ENCODE measurements at regions not wholly inside any gene's neighbourhood (a gene's known extent, or its start where the extent isn't known, plus 50 kb on each side); places are given as distances from the start of the nearest gene placed in this dataset.

DNA sequence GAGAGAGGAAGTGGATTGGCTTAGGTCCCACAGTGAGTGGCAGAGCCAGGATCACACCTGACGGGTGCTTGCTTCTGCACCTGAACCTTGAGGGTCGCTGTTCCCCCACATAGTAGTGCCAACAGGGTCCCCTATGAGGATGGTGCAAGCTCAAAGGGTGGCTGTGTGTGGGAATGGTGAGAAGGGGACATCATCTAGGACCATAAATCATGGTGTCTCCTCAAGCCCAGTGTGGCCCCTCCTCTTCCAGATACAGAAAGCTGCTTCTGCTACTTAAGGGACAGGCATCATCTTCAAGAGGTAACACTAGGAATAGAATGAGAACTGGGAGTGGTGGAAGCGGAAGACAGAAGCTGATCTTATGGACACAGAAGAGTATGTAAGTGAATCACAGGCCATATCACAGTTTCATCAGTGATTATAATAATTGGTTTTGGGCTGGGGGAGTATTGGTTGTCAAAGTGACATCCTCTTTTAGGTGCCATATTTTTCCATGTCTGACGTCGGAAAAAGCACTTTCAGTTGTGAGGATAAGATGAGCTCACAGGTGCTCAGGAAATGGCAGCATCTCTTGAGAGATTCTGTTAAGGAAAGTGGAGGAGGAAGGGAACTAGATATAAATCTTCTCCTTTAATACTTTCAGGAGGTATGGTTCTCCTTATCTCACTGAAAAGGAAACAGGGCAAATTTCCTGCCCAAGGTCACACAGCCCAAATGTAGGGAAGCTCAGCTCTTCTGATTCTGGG is 83.2 kb upstream of the HNF1B start:
- no peak for ATAC-seq
- no peaks in the 10 kb centered on the region for H3K36me3 Mint-ChIP-seq
- no peak for DNase-seq (ENCODE audit: low spot score)
- ChIA-PET CTCF (interaction anchor here (0.8 to 1.2 kb wide), 3 partner anchors 12 to 521 kb away, joined by 3 to 7 read pairs (median 5); no protein-coding TSS in a partner anchor), POLR2A (interaction anchor here (0.5 kb wide), 1 partner anchor 294 kb away, joined by 4 read pairs; no protein-coding TSS in a partner anchor)
- H3K27ac Mint-ChIP-seq: no peak overlapping the region
- H3K9me3 Mint-ChIP-seq: no peaks in the 10 kb centered on the region
- H3K4me1 Mint-ChIP-seq: peaks cover 34% of the 10 kb centered on the region
- TF ChIP-seq, protein P1, sequence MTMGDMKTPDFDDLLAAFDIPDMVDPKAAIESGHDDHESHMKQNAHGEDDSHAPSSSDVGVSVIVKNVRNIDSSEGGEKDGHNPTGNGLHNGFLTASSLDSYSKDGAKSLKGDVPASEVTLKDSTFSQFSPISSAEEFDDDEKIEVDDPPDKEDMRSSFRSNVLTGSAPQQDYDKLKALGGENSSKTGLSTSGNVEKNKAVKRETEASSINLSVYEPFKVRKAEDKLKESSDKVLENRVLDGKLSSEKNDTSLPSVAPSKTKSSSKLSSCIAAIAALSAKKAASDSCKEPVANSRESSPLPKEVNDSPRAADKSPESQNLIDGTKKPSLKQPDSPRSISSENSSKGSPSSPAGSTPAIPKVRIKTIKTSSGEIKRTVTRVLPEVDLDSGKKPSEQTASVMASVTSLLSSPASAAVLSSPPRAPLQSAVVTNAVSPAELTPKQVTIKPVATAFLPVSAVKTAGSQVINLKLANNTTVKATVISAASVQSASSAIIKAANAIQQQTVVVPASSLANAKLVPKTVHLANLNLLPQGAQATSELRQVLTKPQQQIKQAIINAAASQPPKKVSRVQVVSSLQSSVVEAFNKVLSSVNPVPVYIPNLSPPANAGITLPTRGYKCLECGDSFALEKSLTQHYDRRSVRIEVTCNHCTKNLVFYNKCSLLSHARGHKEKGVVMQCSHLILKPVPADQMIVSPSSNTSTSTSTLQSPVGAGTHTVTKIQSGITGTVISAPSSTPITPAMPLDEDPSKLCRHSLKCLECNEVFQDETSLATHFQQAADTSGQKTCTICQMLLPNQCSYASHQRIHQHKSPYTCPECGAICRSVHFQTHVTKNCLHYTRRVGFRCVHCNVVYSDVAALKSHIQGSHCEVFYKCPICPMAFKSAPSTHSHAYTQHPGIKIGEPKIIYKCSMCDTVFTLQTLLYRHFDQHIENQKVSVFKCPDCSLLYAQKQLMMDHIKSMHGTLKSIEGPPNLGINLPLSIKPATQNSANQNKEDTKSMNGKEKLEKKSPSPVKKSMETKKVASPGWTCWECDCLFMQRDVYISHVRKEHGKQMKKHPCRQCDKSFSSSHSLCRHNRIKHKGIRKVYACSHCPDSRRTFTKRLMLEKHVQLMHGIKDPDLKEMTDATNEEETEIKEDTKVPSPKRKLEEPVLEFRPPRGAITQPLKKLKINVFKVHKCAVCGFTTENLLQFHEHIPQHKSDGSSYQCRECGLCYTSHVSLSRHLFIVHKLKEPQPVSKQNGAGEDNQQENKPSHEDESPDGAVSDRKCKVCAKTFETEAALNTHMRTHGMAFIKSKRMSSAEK (CRISPR knock-in tag; IDR thresholded peaks at IDR 0.05; ENCODE audit: borderline replicate concordance): no peak
- TF ChIP-seq, protein P2, sequence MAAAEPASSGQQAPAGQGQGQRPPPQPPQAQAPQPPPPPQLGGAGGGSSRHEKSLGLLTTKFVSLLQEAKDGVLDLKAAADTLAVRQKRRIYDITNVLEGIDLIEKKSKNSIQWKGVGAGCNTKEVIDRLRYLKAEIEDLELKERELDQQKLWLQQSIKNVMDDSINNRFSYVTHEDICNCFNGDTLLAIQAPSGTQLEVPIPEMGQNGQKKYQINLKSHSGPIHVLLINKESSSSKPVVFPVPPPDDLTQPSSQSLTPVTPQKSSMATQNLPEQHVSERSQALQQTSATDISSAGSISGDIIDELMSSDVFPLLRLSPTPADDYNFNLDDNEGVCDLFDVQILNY (CRISPR knock-in tag; IDR thresholded peaks at IDR 0.05): no peak
- TF ChIP-seq, protein P3, sequence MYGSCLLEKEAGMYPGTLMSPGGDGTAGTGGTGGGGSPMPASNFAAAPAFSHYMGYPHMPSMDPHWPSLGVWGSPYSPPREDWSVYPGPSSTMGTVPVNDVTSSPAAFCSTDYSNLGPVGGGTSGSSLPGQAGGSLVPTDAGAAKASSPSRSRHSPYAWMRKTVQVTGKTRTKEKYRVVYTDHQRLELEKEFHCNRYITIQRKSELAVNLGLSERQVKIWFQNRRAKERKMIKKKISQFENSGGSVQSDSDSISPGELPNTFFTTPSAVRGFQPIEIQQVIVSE (CRISPR knock-in tag; IDR thresholded peaks at IDR 0.05; ENCODE audit: borderline replicate concordance): no peak
- TF ChIP-seq, protein P4, sequence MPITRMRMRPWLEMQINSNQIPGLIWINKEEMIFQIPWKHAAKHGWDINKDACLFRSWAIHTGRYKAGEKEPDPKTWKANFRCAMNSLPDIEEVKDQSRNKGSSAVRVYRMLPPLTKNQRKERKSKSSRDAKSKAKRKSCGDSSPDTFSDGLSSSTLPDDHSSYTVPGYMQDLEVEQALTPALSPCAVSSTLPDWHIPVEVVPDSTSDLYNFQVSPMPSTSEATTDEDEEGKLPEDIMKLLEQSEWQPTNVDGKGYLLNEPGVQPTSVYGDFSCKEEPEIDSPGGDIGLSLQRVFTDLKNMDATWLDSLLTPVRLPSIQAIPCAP (CRISPR knock-in tag; IDR thresholded peaks at IDR 0.05): no peak
- TF ChIP-seq ZNF423 (CRISPR knock-in tag; IDR thresholded peaks at IDR 0.05): no peak
- no peak for TF ChIP-seq GRHL2 (CRISPR knock-in tag; IDR thresholded peaks at IDR 0.05; ENCODE audit: insufficient replicate concordance, severe bottlenecking)
- TF ChIP-seq NR3C1 (CRISPR knock-in tag; conservative IDR thresholded peaks at IDR 0.05; ENCODE audit: low read depth): no peak
- TF ChIP-seq SMAD3 (CRISPR knock-in tag; IDR thresholded peaks at IDR 0.05; ENCODE audit: borderline replicate concordance): no peak
- no peak for TF ChIP-seq ZNF317 (CRISPR knock-in tag; IDR thresholded peaks at IDR 0.05; ENCODE audit: borderline replicate concordance, low read depth)
- TF ChIP-seq, protein P5, sequence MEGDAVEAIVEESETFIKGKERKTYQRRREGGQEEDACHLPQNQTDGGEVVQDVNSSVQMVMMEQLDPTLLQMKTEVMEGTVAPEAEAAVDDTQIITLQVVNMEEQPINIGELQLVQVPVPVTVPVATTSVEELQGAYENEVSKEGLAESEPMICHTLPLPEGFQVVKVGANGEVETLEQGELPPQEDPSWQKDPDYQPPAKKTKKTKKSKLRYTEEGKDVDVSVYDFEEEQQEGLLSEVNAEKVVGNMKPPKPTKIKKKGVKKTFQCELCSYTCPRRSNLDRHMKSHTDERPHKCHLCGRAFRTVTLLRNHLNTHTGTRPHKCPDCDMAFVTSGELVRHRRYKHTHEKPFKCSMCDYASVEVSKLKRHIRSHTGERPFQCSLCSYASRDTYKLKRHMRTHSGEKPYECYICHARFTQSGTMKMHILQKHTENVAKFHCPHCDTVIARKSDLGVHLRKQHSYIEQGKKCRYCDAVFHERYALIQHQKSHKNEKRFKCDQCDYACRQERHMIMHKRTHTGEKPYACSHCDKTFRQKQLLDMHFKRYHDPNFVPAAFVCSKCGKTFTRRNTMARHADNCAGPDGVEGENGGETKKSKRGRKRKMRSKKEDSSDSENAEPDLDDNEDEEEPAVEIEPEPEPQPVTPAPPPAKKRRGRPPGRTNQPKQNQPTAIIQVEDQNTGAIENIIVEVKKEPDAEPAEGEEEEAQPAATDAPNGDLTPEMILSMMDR (IDR thresholded peaks at IDR 0.05): no peak
- TF ChIP-seq, protein P6, sequence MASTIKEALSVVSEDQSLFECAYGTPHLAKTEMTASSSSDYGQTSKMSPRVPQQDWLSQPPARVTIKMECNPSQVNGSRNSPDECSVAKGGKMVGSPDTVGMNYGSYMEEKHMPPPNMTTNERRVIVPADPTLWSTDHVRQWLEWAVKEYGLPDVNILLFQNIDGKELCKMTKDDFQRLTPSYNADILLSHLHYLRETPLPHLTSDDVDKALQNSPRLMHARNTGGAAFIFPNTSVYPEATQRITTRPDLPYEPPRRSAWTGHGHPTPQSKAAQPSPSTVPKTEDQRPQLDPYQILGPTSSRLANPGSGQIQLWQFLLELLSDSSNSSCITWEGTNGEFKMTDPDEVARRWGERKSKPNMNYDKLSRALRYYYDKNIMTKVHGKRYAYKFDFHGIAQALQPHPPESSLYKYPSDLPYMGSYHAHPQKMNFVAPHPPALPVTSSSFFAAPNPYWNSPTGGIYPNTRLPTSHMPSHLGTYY (CRISPR knock-in tag; IDR thresholded peaks at IDR 0.05): no peak
- TF ChIP-seq, protein P7, sequence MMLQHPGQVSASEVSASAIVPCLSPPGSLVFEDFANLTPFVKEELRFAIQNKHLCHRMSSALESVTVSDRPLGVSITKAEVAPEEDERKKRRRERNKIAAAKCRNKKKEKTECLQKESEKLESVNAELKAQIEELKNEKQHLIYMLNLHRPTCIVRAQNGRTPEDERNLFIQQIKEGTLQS (CRISPR knock-in tag; conservative IDR thresholded peaks at IDR 0.05): no peak
- TF ChIP-seq TEAD4 (CRISPR knock-in tag; IDR thresholded peaks at IDR 0.05): no peak
- TF ChIP-seq IRF2 (CRISPR knock-in tag; IDR thresholded peaks at IDR 0.05; ENCODE audit: borderline replicate concordance, low read depth): no peak
- no peak for TF ChIP-seq TEAD1 (CRISPR knock-in tag; IDR thresholded peaks at IDR 0.05)
- TF ChIP-seq NFATC4 (CRISPR knock-in tag; IDR thresholded peaks at IDR 0.05): no peak
- TF ChIP-seq ESRRA (CRISPR knock-in tag; IDR thresholded peaks at IDR 0.05; ENCODE audit: borderline replicate concordance): no peak
- TF ChIP-seq ZNF138 (CRISPR knock-in tag; conservative IDR thresholded peaks at IDR 0.05): no peak
- TF ChIP-seq, protein P8, sequence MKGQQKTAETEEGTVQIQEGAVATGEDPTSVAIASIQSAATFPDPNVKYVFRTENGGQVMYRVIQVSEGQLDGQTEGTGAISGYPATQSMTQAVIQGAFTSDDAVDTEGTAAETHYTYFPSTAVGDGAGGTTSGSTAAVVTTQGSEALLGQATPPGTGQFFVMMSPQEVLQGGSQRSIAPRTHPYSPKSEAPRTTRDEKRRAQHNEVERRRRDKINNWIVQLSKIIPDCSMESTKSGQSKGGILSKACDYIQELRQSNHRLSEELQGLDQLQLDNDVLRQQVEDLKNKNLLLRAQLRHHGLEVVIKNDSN (CRISPR knock-in tag; IDR thresholded peaks at IDR 0.05): no peak
- TF ChIP-seq EMX1 (CRISPR knock-in tag; IDR thresholded peaks at IDR 0.05): no peak
- no peak overlapping the region for H3K4me3 Mint-ChIP-seq
- no peaks in the 10 kb centered on the region for H3K27me3 Mint-ChIP-seq (ENCODE audit: low read depth)
